ENCODE measurements at regions not wholly inside any gene's neighbourhood (a gene's known extent, or its start where the extent isn't known, plus 50 kb on each side); places are given as distances from the start of the nearest gene placed in this dataset.

DNA sequence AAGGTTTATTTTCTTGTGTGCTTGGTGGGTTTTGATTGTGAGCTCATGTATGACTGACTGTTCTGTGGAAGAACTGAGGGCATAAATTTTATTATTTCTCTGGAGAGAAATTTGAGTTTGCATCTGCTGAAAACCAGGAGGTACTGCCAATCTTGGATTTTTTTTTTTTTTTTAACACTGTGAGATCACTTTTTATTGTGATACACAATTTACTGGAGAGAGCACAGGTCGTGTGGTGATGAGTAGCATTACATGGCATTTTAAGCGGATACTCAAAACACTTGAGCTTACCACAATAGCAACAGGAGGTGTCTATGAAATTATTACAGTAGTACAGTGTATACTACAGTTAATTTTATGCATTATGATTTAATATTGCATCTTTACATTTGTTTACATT lies 237.4 kb downstream of the MFSD1 start:
- ChIA-PET POLR2A (no interaction called here), CTCF (interaction anchor here (0.7 kb wide), 1 partner anchor 65 kb away, joined by 4 read pairs; no protein-coding TSS in a partner anchor)
- H3K4me1 ChIP-seq (ENCODE audit: control insufficient read depth, insufficient read depth, low read length), result no peaks in the 10 kb centered on the region
- H3K36me3 ChIP-seq (ENCODE audit: control insufficient read depth in 2 of 2, insufficient read depth in 1 of 2, low read length in 2 of 2), result no peaks in the 10 kb centered on the region
- H3K4me3 ChIP-seq (ENCODE audit: low read depth, low read length), result no peak overlapping the region
- H3K27ac ChIP-seq (ENCODE audit: extremely low read depth, low read depth, low read length), result no peak overlapping the region
- TF ChIP-seq ZNF48 (tag by site-specific recombination; IDR thresholded peaks at IDR 0.05) (no peak), ZNF629 (tag by site-specific recombination; IDR thresholded peaks at IDR 0.05) (0 out of 2 replicates have a peak, but pooled peaks have one; percentile 17), SCRT2 (tag by site-specific recombination; IDR thresholded peaks at IDR 0.05) (peak; percentile 58)
- H3K9me3 ChIP-seq (ENCODE audit: control insufficient read depth, insufficient read depth, low read depth, low read length), result no peaks in the 10 kb centered on the region

DNA sequence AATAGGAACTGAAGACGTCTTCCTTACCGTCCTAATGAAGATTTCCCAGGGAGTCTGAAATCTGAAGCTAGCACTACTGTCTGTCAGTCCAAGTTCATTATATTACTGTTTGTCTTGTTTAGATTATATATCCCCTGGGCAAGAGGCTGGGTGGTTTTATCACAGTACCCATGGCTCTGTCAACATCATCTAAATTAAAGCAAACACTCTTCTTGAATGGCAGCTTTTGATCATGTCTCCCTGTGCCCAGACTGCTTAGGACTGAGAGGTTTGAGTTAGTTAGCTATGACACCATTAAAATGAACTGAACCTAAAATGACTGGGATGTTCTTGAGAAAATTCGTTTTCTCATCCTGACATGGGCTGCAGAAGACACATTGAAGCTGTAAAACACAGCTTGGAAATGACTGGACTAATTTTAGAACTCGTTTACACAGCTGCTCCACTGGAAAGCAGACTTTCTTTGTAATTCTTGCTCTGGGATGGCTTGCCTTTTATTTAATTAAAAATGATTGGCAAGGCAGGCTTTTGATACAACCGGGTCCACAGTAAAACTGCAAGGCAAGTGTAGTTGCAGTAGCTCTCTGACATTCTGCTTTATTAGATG lies 243.5 kb downstream of the MFSD1 start:
- POLR2A ChIA-PET, result no interaction called here
- no peak overlapping the region for H3K4me3 ChIP-seq (ENCODE audit: low read depth, low read length)
- 0 out of 2 replicates have a peak overlapping the region, but pooled peaks have one; percentile 11 for H3K27ac ChIP-seq (ENCODE audit: extremely low read depth, low read depth, low read length)
- H3K4me1 ChIP-seq (ENCODE audit: control insufficient read depth, insufficient read depth, low read length), result peaks cover 8% of the 10 kb centered on the region
- no peaks in the 10 kb centered on the region for H3K36me3 ChIP-seq (ENCODE audit: control insufficient read depth in 2 of 2, insufficient read depth in 1 of 2, low read length in 2 of 2)
- no peaks in the 10 kb centered on the region for H3K9me3 ChIP-seq (ENCODE audit: control insufficient read depth, insufficient read depth, low read depth, low read length)
- CTCF ChIA-PET, result no interaction called here
- TF ChIP-seq, protein P1, sequence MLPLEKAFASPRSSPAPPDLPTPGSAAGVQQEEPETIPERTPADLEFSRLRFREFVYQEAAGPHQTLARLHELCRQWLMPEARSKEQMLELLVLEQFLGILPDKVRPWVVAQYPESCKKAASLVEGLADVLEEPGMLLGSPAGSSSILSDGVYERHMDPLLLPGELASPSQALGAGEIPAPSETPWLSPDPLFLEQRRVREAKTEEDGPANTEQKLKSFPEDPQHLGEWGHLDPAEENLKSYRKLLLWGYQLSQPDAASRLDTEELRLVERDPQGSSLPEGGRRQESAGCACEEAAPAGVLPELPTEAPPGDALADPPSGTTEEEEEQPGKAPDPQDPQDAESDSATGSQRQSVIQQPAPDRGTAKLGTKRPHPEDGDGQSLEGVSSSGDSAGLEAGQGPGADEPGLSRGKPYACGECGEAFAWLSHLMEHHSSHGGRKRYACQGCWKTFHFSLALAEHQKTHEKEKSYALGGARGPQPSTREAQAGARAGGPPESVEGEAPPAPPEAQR (tag by site-specific recombination; IDR thresholded peaks at IDR 0.05), result no peak
- TF ChIP-seq KLF8 (tag by site-specific recombination; IDR thresholded peaks at IDR 0.05) (no peak), ZNF138 (tag by site-specific recombination; IDR thresholded peaks at IDR 0.05; ENCODE audit: borderline replicate concordance) (no peak), ZNF626 (tag by site-specific recombination; IDR thresholded peaks at IDR 0.05) (no peak), ZNF529 (tag by site-specific recombination; IDR thresholded peaks at IDR 0.05; ENCODE audit: insufficient replicate concordance) (no peak), ZNF202 (tag by site-specific recombination; IDR thresholded peaks at IDR 0.05; ENCODE audit: borderline replicate concordance) (no peak), REPIN1 (tag by site-specific recombination; IDR thresholded peaks at IDR 0.05; ENCODE audit: low read depth) (no peak), ZNF140 (tag by site-specific recombination; IDR thresholded peaks at IDR 0.05) (no peak), ZNF292 (tag by site-specific recombination; IDR thresholded peaks at IDR 0.05; ENCODE audit: borderline replicate concordance, low read depth) (no peak), ZNF654 (tag by site-specific recombination; IDR thresholded peaks at IDR 0.05; ENCODE audit: low read depth) (no peak), ZNF548 (tag by site-specific recombination; IDR thresholded peaks at IDR 0.05) (no peak), ZNF514 (tag by site-specific recombination; IDR thresholded peaks at IDR 0.05) (no peak), ZNF394 (tag by site-specific recombination; IDR thresholded peaks at IDR 0.05; ENCODE audit: borderline replicate concordance) (no peak)
- TF ChIP-seq, protein P2, sequence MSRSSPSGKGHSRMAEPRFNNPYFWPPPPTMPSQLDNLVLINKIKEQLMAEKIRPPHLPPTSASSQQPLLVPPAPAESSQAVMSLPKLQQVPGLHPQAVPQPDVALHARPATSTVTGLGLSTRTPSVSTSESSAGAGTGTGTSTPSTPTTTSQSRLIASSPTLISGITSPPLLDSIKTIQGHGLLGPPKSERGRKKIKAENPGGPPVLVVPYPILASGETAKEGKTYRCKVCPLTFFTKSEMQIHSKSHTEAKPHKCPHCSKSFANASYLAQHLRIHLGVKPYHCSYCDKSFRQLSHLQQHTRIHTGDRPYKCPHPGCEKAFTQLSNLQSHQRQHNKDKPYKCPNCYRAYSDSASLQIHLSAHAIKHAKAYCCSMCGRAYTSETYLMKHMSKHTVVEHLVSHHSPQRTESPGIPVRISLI (tag by site-specific recombination; IDR thresholded peaks at IDR 0.05), result no peak
- TF ChIP-seq, protein P3, sequence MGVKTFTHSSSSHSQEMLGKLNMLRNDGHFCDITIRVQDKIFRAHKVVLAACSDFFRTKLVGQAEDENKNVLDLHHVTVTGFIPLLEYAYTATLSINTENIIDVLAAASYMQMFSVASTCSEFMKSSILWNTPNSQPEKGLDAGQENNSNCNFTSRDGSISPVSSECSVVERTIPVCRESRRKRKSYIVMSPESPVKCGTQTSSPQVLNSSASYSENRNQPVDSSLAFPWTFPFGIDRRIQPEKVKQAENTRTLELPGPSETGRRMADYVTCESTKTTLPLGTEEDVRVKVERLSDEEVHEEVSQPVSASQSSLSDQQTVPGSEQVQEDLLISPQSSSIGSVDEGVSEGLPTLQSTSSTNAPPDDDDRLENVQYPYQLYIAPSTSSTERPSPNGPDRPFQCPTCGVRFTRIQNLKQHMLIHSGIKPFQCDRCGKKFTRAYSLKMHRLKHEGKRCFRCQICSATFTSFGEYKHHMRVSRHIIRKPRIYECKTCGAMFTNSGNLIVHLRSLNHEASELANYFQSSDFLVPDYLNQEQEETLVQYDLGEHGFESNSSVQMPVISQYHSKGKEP (tag by site-specific recombination; IDR thresholded peaks at IDR 0.05), result no peak
- TF ChIP-seq, protein P4, sequence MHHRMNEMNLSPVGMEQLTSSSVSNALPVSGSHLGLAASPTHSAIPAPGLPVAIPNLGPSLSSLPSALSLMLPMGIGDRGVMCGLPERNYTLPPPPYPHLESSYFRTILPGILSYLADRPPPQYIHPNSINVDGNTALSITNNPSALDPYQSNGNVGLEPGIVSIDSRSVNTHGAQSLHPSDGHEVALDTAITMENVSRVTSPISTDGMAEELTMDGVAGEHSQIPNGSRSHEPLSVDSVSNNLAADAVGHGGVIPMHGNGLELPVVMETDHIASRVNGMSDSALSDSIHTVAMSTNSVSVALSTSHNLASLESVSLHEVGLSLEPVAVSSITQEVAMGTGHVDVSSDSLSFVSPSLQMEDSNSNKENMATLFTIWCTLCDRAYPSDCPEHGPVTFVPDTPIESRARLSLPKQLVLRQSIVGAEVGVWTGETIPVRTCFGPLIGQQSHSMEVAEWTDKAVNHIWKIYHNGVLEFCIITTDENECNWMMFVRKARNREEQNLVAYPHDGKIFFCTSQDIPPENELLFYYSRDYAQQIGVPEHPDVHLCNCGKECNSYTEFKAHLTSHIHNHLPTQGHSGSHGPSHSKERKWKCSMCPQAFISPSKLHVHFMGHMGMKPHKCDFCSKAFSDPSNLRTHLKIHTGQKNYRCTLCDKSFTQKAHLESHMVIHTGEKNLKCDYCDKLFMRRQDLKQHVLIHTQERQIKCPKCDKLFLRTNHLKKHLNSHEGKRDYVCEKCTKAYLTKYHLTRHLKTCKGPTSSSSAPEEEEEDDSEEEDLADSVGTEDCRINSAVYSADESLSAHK (tag by site-specific recombination; IDR thresholded peaks at IDR 0.05), result no peak
- TF ChIP-seq, protein P5, sequence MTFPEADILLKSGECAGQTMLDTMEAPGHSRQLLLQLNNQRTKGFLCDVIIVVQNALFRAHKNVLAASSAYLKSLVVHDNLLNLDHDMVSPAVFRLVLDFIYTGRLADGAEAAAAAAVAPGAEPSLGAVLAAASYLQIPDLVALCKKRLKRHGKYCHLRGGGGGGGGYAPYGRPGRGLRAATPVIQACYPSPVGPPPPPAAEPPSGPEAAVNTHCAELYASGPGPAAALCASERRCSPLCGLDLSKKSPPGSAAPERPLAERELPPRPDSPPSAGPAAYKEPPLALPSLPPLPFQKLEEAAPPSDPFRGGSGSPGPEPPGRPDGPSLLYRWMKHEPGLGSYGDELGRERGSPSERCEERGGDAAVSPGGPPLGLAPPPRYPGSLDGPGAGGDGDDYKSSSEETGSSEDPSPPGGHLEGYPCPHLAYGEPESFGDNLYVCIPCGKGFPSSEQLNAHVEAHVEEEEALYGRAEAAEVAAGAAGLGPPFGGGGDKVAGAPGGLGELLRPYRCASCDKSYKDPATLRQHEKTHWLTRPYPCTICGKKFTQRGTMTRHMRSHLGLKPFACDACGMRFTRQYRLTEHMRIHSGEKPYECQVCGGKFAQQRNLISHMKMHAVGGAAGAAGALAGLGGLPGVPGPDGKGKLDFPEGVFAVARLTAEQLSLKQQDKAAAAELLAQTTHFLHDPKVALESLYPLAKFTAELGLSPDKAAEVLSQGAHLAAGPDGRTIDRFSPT (tag by site-specific recombination; IDR thresholded peaks at IDR 0.05), result no peak
- TF ChIP-seq, protein P6, sequence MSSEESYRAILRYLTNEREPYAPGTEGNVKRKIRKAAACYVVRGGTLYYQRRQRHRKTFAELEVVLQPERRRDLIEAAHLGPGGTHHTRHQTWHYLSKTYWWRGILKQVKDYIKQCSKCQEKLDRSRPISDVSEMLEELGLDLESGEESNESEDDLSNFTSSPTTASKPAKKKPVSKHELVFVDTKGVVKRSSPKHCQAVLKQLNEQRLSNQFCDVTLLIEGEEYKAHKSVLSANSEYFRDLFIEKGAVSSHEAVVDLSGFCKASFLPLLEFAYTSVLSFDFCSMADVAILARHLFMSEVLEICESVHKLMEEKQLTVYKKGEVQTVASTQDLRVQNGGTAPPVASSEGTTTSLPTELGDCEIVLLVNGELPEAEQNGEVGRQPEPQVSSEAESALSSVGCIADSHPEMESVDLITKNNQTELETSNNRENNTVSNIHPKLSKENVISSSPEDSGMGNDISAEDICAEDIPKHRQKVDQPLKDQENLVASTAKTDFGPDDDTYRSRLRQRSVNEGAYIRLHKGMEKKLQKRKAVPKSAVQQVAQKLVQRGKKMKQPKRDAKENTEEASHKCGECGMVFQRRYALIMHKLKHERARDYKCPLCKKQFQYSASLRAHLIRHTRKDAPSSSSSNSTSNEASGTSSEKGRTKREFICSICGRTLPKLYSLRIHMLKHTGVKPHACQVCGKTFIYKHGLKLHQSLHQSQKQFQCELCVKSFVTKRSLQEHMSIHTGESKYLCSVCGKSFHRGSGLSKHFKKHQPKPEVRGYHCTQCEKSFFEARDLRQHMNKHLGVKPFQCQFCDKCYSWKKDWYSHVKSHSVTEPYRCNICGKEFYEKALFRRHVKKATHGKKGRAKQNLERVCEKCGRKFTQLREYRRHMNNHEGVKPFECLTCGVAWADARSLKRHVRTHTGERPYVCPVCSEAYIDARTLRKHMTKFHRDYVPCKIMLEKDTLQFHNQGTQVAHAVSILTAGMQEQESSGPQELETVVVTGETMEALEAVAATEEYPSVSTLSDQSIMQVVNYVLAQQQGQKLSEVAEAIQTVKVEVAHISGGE (tag by site-specific recombination; conservative IDR thresholded peaks at IDR 0.05; ENCODE audit: low read depth), result no peak

Data from HEK293 (cell line).